ENCODE measurements at regions not wholly inside any gene's neighbourhood (a gene's known extent, or its start where the extent isn't known, plus 50 kb on each side); places are given as distances from the start of the nearest gene placed in this dataset.

GRCh38 chr5:101687349-101687985 lies 608.6 kb downstream of the SLCO4C1 start:
- ChIA-PET CTCF (interaction anchor here (1.8 kb wide), 1 partner anchor 9 kb away, joined by 9 read pairs; no protein-coding TSS in a partner anchor), POLR2A (no interaction called here)
- no peak overlapping the region for H3K27ac Mint-ChIP-seq

GRCh38 chr5:101686536-101687157 lies 609.4 kb downstream of the SLCO4C1 start:
- H3K4me1 Mint-ChIP-seq (ENCODE audit: low read depth): no peaks in the 10 kb centered on the region
- no peaks in the 10 kb centered on the region for H3K36me3 Mint-ChIP-seq
- no peaks in the 10 kb centered on the region for H3K27me3 Mint-ChIP-seq
- ChIA-PET POLR2A (no interaction called here), CTCF (interaction anchor here (1.8 kb wide), 1 partner anchor 8 kb away, joined by 9 read pairs; no protein-coding TSS in a partner anchor)
- H3K9me3 Mint-ChIP-seq: no peaks in the 10 kb centered on the region
- no peak overlapping the region for H3K27ac Mint-ChIP-seq
- no peak for DNase-seq
- no peak overlapping the region for H3K4me3 Mint-ChIP-seq
- intact Hi-C loops (cut with micrococcal nuclease): no loop called here

More at GRCh38 chr5:101687349-101687985, 608.6 kb downstream of the SLCO4C1 start:
- Mint-ChIP-seq H3K27me3 (no peaks in the 10 kb centered on the region), H3K9me3 (no peaks in the 10 kb centered on the region), H3K36me3 (no peaks in the 10 kb centered on the region), H3K4me1 (ENCODE audit: low read depth) (no peaks in the 10 kb centered on the region), H3K4me3 (no peak overlapping the region)
- intact Hi-C loops (cut with micrococcal nuclease): no loop called here
- no peak for DNase-seq

DNA sequence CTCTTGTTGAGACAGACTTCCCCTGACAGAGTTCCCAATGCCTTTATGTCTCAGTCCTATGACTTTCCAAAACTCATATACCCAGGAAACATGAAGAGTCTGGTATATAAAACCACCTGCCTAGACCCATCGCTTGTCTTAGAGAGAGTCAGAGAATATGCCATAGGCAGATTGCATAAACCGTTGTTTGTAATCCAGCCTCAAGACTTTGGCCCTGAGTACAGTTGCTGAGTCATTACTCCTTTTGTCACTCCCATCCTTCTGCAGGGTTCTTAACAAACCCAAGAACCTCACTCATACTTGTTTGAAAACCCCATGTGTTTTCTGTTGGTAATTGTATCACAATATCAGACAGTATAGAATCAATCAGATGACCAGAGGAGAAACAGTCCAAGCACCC lies 616.3 kb downstream of the SLCO4C1 start:
- H3K27me3 Mint-ChIP-seq: no peaks in the 10 kb centered on the region
- POLR2A ChIA-PET: no interaction called here
- intact Hi-C loops (cut with micrococcal nuclease): loop anchor here (5.0 kb wide), 1 partner anchor 1248 kb away; no protein-coding TSS in a partner anchor
- CTCF ChIA-PET: interaction anchor here (2.0 kb wide), 1 partner anchor 12 kb away, joined by 11 read pairs; no protein-coding TSS in a partner anchor
- H3K4me1 Mint-ChIP-seq (ENCODE audit: low read depth): no peaks in the 10 kb centered on the region
- no peak overlapping the region for H3K4me3 Mint-ChIP-seq
- no peak overlapping the region for H3K27ac Mint-ChIP-seq
- H3K36me3 Mint-ChIP-seq: no peaks in the 10 kb centered on the region
- H3K9me3 Mint-ChIP-seq: no peaks in the 10 kb centered on the region
- DNase-seq: no peak

DNA sequence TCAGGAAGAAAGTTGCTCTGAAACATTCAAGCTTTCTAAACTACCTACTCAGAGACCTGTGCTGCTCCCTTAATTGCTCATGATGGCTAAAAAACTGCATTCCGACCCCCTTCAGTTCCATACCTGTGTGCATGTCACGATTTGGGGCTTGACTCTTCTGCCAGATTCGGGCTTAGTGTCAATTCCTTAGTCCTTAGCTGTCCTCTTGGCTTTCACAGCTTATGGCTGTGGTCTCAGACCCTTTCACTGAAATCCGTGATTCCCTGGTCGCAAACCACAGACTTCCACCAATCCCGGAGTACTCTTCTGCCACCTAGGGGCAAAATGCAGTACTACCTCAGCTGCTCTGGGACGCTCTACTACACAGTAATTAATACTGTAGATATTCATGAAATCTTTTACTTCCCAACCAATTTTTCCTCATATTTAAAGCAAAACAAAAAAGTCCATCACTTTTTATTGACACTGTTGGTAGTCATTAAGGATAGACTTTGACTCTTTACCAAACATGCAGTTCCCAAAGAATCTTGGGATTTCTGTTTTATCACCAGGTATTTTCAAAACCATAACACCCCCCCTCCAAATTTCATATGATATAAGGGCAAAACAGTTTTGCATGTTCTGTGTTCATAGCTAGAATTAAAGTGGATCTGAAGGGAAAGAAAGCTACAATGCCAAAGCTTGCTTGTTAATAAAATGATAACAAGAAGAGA lies 617.4 kb downstream of the SLCO4C1 start:
- Mint-ChIP-seq H3K4me3 (no peak overlapping the region), H3K4me1 (ENCODE audit: low read depth) (no peaks in the 10 kb centered on the region), H3K27me3 (no peaks in the 10 kb centered on the region), H3K27ac (no peak overlapping the region), H3K36me3 (no peaks in the 10 kb centered on the region), H3K9me3 (no peaks in the 10 kb centered on the region)
- peak; percentile 32 for DNase-seq
- ChIA-PET CTCF (interaction anchor here (0.7 to 2.0 kb wide), 9 partner anchors 9 to 1252 kb away, joined by 3 to 11 read pairs (median 3); no protein-coding TSS in a partner anchor), POLR2A (no interaction called here)
- intact Hi-C loops (cut with micrococcal nuclease): loop anchor here (5.0 kb wide), 1 partner anchor 1246 kb away; no protein-coding TSS in a partner anchor

- POLR2A ChIA-PET: no interaction called here
Measured at GRCh38 chr5:101677961-101678360, 618.1 kb downstream of the SLCO4C1 start.

DNA sequence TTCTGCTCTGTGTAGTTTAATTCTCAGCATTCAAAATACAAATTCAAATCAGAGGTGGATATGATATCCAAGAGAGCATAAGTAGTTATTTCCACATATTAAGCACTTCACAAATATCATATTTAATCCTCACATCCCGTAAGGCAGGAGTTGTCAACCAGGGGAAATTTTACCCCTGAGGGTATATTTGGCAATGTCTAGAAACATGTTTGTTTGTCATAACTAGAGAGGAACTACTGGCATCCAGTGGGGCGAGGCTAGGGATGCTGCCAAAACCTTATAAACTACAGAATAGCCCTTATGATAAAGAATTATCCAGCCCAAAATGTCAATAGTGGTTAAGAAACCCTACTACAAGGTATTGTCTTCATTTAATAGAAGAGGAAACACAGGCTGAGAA lies 619.4 kb downstream of the SLCO4C1 start:
- Mint-ChIP-seq H3K27ac (no peak overlapping the region), H3K36me3 (no peaks in the 10 kb centered on the region), H3K9me3 (no peaks in the 10 kb centered on the region), H3K4me1 (ENCODE audit: low read depth) (no peaks in the 10 kb centered on the region), H3K27me3 (no peaks in the 10 kb centered on the region), H3K4me3 (no peak overlapping the region)
- ChIA-PET POLR2A (no interaction called here), CTCF (no interaction called here)
- DNase-seq: no peak
- intact Hi-C loops (cut with micrococcal nuclease): loop anchor here (5.0 kb wide), 1 partner anchor 1244 kb away; no protein-coding TSS in a partner anchor

More at GRCh38 chr5:101677961-101678360, 618.1 kb downstream of the SLCO4C1 start:
- Mint-ChIP-seq H3K36me3 (no peaks in the 10 kb centered on the region), H3K27ac (no peak overlapping the region), H3K4me3 (no peak overlapping the region), H3K9me3 (no peaks in the 10 kb centered on the region), H3K4me1 (ENCODE audit: low read depth) (no peaks in the 10 kb centered on the region), H3K27me3 (no peaks in the 10 kb centered on the region)
- intact Hi-C loops (cut with micrococcal nuclease): loop anchor here (5.0 kb wide), 1 partner anchor 1246 kb away; no protein-coding TSS in a partner anchor
- no peak for DNase-seq
- CTCF ChIA-PET: interaction anchor here (0.7 to 2.0 kb wide), 8 partner anchors 9 to 1252 kb away, joined by 3 to 11 read pairs (median 3); no protein-coding TSS in a partner anchor

GRCh38 chr5:101675510-101676219 lies 620.4 kb downstream of the SLCO4C1 start:
- intact Hi-C loops (cut with micrococcal nuclease): loop anchor here (5.0 kb wide), 1 partner anchor 1243 kb away; no protein-coding TSS in a partner anchor
- Mint-ChIP-seq H3K27me3 (no peaks in the 10 kb centered on the region), H3K4me3 (no peak overlapping the region), H3K36me3 (no peaks in the 10 kb centered on the region), H3K9me3 (no peaks in the 10 kb centered on the region), H3K27ac (no peak overlapping the region), H3K4me1 (ENCODE audit: low read depth) (no peaks in the 10 kb centered on the region)
- ChIA-PET CTCF (no interaction called here), POLR2A (no interaction called here)
- no peak for DNase-seq

DNA sequence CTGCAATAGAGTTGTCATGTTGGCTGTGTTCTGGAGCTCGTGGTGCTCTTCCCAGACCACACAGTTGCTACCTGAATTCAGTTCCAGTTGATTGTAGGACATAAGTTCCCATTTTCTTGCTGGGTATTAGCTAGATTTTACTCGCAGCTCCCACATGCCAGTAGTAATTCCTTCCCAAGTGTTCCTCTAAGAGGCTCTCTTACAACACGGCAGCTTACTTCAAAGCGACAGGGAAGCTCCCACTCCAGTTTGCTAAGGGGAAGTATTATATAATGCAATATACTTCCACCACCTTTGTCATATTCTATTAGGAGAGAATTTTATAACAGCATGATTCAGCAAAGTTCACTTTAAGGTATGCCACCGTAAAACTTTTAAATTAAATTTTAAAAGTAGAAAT lies 623.0 kb downstream of the SLCO4C1 start:
- intact Hi-C loops (cut with micrococcal nuclease): no loop called here

DNA sequence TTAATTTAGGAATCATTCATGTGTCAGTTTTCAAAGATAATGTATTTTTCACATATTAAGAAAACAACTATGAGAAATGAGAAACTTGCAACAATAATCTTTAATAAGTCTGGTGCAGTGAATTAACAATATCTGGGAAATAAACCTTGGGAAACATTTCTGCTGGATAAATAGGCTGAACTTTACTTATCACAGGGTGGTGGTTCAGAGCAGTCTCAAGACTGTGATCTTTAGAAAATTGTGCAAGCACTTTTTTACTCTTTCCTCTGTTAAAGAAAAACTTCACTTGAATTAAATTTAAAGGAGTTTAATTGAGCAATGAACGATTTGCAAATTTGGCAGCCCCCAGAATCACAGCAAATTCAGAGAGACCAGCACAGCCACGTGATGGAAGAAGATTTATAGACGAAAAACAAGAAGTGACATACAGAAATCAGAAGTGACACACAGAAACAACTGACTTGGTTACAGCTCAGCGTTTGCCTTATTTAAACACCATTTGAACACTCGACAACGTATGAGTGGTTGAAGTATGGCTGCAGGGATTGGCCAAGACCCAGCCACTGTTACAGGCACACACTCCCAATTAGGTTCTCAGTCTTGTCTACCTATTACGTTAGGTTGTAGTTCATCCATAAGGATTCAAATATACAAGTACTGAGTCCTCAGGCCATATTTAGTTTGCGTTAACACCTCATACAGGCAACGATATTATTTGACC lies 631.9 kb downstream of the SLCO4C1 start:
- no peaks in the 10 kb centered on the region for H3K27me3 Mint-ChIP-seq
- no peaks in the 10 kb centered on the region for H3K4me1 Mint-ChIP-seq (ENCODE audit: low read depth)
- no peak for DNase-seq
- ChIA-PET POLR2A (no interaction called here), CTCF (no interaction called here)
- intact Hi-C loops (cut with micrococcal nuclease): no loop called here
- no peaks in the 10 kb centered on the region for H3K36me3 Mint-ChIP-seq
- H3K27ac Mint-ChIP-seq: no peak overlapping the region
- no peaks in the 10 kb centered on the region for H3K9me3 Mint-ChIP-seq
- H3K4me3 Mint-ChIP-seq: no peak overlapping the region

More for the DNA sequence above, 623.0 kb downstream of the SLCO4C1 start:
- H3K36me3 Mint-ChIP-seq: no peaks in the 10 kb centered on the region
- H3K27ac Mint-ChIP-seq: no peak overlapping the region
- POLR2A ChIA-PET: no interaction called here
- no peak overlapping the region for H3K4me3 Mint-ChIP-seq
- DNase-seq: no peak
- H3K27me3 Mint-ChIP-seq: no peaks in the 10 kb centered on the region
- CTCF ChIA-PET: no interaction called here
- H3K9me3 Mint-ChIP-seq: no peaks in the 10 kb centered on the region
- no peaks in the 10 kb centered on the region for H3K4me1 Mint-ChIP-seq (ENCODE audit: low read depth)

DNA sequence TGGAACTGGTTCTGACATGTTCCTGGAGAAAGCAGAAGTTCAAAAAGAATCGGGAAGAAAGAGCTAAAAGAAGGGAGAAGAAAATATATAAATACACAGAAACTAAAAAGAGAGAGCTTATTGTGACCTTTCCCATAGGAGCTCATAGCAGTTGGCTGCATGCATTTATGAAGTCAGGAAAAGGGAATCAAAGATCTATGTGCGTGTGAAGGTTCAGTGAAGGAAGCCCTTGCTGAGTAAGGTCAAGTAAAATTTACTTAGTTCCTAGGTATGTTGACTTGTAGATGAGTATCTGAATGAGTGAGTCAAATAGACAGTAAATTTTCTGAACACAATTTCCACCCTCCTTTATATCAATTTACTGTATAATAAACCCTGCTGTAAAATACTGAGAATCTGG lies 632.5 kb downstream of the SLCO4C1 start:
- Mint-ChIP-seq H3K4me3 (no peak overlapping the region), H3K4me1 (ENCODE audit: low read depth) (no peaks in the 10 kb centered on the region), H3K27ac (no peak overlapping the region), H3K36me3 (no peaks in the 10 kb centered on the region), H3K27me3 (no peaks in the 10 kb centered on the region), H3K9me3 (no peaks in the 10 kb centered on the region)
- CTCF ChIA-PET: no interaction called here
- POLR2A ChIA-PET: no interaction called here
- intact Hi-C loops (cut with micrococcal nuclease): no loop called here
- no peak for DNase-seq

- ChIA-PET CTCF (no interaction called here), POLR2A (no interaction called here)
- H3K4me3 Mint-ChIP-seq: no peak overlapping the region
- no peak overlapping the region for H3K27ac Mint-ChIP-seq
- intact Hi-C loops (cut with micrococcal nuclease): no loop called here
- no peaks in the 10 kb centered on the region for H3K36me3 Mint-ChIP-seq
- no peaks in the 10 kb centered on the region for H3K27me3 Mint-ChIP-seq
- no peaks in the 10 kb centered on the region for H3K4me1 Mint-ChIP-seq (ENCODE audit: low read depth)
- no peak for DNase-seq
- H3K9me3 Mint-ChIP-seq: no peaks in the 10 kb centered on the region
Measured at GRCh38 chr5:101662263-101662662, 633.8 kb downstream of the SLCO4C1 start.

Measured in activated CD4-positive, alpha-beta memory T cell treated with anti-CD3 and anti-CD28 coated beads for 36 hours (primary cell).